GM12891 (cell line): ENCODE measurements at regions not wholly inside any gene's neighbourhood (a gene's known extent, or its start where the extent isn't known, plus 50 kb on each side); places are given as distances from the start of the nearest gene placed in this dataset.

ENCODE experiments used
- PAX5 ChIP-seq: IDR thresholded peaks from 2 replicates; pipeline ENCODE4 v1.6.1; 2011; ENCODE audit warnings: low read length, moderate library complexity, mild to moderate bottlenecking; ENCODE audit not compliant: insufficient read depth, severe bottlenecking
- POLR2A ChIP-seq: IDR thresholded peaks from 2 replicates; pipeline ENCODE4 v1.6.1; 2011; ENCODE audit warnings: low read depth, low read length, control low read depth
- POLR2AphosphoS5 ChIP-seq: IDR thresholded peaks from 2 replicates; pipeline ENCODE4 v1.6.1; 2011; ENCODE audit warnings: low read depth, low read length, control low read depth
- SPI1 ChIP-seq: IDR thresholded peaks from 2 replicates; pipeline ENCODE4 v1.6.1; 2011; ENCODE audit warnings: low read depth, low read length, control low read depth
- TAF1 ChIP-seq: IDR thresholded peaks from 2 replicates; pipeline ENCODE4 v1.6.1; 2011; ENCODE audit warnings: low read depth, low read length, control low read depth

GRCh38 chr3:55327131-55327920, 159.8 kb downstream of the WNT5A start:
- TF ChIP-seq POLR2A: no peak
- no peak for TF ChIP-seq POLR2AphosphoS5
- TF ChIP-seq SPI1: no peak
- no peak for TF ChIP-seq TAF1
- TF ChIP-seq PAX5: no peak
